ENCODE measurements at regions not wholly inside any gene's neighbourhood (a gene's known extent, or its start where the extent isn't known, plus 50 kb on each side); places are given as distances from the start of the nearest gene placed in this dataset.

DNA sequence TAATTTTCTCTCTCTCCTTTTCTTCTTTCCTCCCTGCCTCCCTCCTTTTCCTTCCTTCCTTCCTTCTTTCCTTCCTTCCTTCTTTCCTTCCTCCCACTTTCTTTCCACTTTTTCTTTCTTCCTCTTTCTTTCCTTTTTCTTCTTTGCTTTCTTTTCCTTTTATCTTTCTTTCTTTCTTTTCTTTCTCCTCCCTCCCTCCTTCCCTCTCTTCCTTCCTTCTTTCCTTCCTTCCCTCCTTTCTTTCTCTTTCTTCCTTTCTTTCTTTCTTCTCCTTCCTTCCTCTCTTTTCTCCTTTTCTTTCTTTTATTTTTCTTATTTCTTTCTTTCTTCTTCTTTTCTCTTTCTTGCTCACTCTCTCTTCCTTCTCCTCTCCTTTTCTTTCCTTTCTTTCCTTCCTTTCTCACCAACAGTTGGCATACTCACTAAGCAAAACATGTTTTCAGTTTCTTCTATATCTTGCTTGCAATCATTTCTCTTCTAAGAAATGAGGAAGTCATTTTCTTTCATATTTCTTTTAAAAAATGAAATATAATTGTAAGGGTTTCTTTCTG, 97.1 kb upstream of the MAF start:
- TF ChIP-seq, protein P1, sequence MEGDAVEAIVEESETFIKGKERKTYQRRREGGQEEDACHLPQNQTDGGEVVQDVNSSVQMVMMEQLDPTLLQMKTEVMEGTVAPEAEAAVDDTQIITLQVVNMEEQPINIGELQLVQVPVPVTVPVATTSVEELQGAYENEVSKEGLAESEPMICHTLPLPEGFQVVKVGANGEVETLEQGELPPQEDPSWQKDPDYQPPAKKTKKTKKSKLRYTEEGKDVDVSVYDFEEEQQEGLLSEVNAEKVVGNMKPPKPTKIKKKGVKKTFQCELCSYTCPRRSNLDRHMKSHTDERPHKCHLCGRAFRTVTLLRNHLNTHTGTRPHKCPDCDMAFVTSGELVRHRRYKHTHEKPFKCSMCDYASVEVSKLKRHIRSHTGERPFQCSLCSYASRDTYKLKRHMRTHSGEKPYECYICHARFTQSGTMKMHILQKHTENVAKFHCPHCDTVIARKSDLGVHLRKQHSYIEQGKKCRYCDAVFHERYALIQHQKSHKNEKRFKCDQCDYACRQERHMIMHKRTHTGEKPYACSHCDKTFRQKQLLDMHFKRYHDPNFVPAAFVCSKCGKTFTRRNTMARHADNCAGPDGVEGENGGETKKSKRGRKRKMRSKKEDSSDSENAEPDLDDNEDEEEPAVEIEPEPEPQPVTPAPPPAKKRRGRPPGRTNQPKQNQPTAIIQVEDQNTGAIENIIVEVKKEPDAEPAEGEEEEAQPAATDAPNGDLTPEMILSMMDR (IDR thresholded peaks at IDR 0.05; ENCODE audit: insufficient read depth, low read length, poor library complexity, severe bottlenecking): no peak
- no peak for TF ChIP-seq EZH2phosphoT487 (conservative IDR thresholded peaks at IDR 0.05; ENCODE audit: low read length)

Measured in SU-DHL-6 (cell line).